Hepatocyte (in vitro differentiated cells): ENCODE measurements at regions not wholly inside any gene's neighbourhood (a gene's known extent, or its start where the extent isn't known, plus 50 kb on each side); places are given as distances from the start of the nearest gene placed in this dataset.
"Not testable (repeated sequence)": the region's sequence is repeated elsewhere in the genome, so short reads cannot be mapped to it uniquely, and the experiment has no call there.

Source experiments
- DNase-seq: peaks from one replicate; pipeline ENCODE4 v3.0.0-alpha.2; 2016; ENCODE audit warnings: low spot score
- H2AFZ ChIP-seq: fragments of 200-600 bp; sonication (generic); 2 replicates; pipeline ENCODE4 v1.6.0; 2016; ENCODE audit warnings: antibody characterized with exemption, mild to moderate bottlenecking
- H3K27ac ChIP-seq: fragments of 200-600 bp; sonication (generic); 2 replicates; pipeline ENCODE4 v1.5.1; 2016; ENCODE audit warnings: mild to moderate bottlenecking
- H3K27me3 ChIP-seq: fragments of 200-600 bp; sonication (generic); 2 replicates; pipeline ENCODE4 v1.6.1; 2016
- H3K36me3 ChIP-seq: fragments of 200-600 bp; sonication (generic); replicated peaks from 2 replicates; pipeline ENCODE4 v1.5.1; 2016; ENCODE audit warnings: low read depth; ENCODE audit not compliant: insufficient read depth
- H3K4me1 ChIP-seq: fragments of 200-600 bp; sonication (generic); 2 replicates; pipeline ENCODE4 v1.5.1; 2016; ENCODE audit warnings: mild to moderate bottlenecking, moderate library complexity; ENCODE audit not compliant: insufficient read depth
- H3K4me2 ChIP-seq: fragments of 200-600 bp; sonication (generic); 2 replicates; pipeline ENCODE4 v1.6.0; 2016
- H3K4me3 ChIP-seq: fragments of 200-600 bp; sonication (generic); 2 replicates; pipeline ENCODE4 v1.5.1; 2016; ENCODE audit warnings: mild to moderate bottlenecking
- H3K79me2 ChIP-seq: fragments of 200-600 bp; sonication (generic); 2 replicates; pipeline ENCODE4 v1.6.0; 2017; ENCODE audit warnings: mild to moderate bottlenecking
- H3K9me2 ChIP-seq: fragments of 200-600 bp; sonication (generic); replicated peaks from 2 replicates; pipeline ENCODE4 v1.6.0; 2017; ENCODE audit warnings: mild to moderate bottlenecking; ENCODE audit not compliant: insufficient read depth
- H3K9me3 ChIP-seq: fragments of 200-600 bp; sonication (generic); 2 replicates; pipeline ENCODE4 v1.5.1; 2016; ENCODE audit warnings: low read depth, mild to moderate bottlenecking
- H4K20me1 ChIP-seq: fragments of 200-600 bp; sonication (generic); 2 replicates; pipeline ENCODE4 v1.6.0; 2016; ENCODE audit warnings: mild to moderate bottlenecking; ENCODE audit not compliant: insufficient read depth, poor library complexity, severe bottlenecking
- EZH2 ChIP-seq: fragments of 200-600 bp; sonication (generic); IDR thresholded peaks from 2 replicates; pipeline ENCODE4 v1.6.1; 2016; ENCODE audit warnings: antibody characterized with exemption, mild to moderate bottlenecking, borderline replicate concordance
- EZH2phosphoT487 ChIP-seq: fragments of 200-600 bp; sonication (generic); IDR thresholded peaks from one replicate; pipeline ENCODE4 v1.6.1; 2018; ENCODE audit warnings: antibody characterized with exemption, mild to moderate bottlenecking, low read depth, moderate library complexity; ENCODE audit not compliant: unreplicated experiment, severe bottlenecking
- WGBS: methylation state at CpG from one replicate; pipeline ENCODE4 v1.1.6; 2016; ENCODE audit warnings: low lambda C conversion rate; ENCODE audit errors: missing lambda C conversion rate; 5-methylcytosine and 5-hydroxymethylcytosine counted together
- TF ChIP-seq, protein P1 (sequence below): fragments of 200-600 bp; sonication (generic); IDR thresholded peaks from 2 replicates; pipeline ENCODE4 v1.5.1; 2016; ENCODE audit warnings: antibody characterized with exemption, mild to moderate bottlenecking; ENCODE audit not compliant: poor library complexity

DNA sequence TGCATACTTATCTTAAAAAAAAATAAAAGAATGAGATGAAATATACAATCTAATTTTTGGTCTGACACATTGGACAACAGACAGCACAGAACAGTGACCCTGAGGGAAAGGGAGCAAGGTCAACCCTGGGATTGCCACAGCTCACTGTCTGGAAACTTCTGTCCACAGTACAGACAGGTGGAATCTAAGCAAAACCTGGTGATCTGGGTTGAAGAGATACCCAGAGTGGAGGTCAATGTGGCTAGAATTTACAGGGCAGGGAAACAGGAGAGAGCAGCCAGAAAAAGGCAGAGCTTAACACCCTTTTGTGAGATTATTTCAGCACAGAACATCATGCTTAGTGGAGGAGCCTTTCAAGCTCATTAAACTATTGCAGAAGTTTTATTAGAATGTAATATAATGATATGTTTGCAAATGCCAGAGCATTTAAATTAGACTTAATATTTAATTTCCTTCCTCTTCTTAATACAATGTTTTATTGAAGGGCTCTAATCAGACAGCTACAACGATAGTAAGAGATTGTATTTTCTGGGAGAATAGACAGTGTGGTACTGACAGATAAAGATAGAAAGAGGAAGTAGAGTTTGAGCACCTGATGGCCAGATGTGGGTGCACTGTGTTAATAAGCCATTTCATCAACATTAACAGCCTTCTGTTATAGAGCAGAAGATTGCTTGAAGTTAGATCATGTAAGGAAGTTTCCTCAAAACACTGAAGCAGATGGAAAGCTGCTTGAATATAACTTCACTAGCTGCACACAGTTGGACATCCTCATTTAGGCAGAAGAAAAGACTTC, 309.4 kb downstream of the HGF start:
- 53% methylated on average over 1 of the region's 1 CpG for WGBS

DNA sequence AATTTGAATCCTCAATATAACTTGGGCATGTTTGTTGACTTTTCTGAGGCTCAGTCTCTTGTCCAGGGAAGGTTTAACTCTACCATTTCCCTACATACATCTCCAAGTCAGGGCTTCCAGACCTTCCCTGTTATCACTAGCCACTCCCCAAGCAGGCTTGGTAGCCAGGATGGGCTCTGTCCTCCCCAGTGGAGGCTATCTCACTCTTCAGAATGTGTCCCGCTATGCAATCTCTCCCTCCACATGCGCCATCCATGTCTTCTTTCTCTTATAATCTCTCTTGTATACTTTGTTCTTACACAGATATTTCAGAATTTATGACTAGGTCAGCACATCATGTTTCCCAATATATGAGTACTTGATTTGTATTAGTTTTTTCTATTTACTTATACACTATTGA, 310.4 kb downstream of the HGF start:
- DNase-seq: no peak
- Histone ChIP-seq H3K27ac (no peak overlapping the region), H3K79me2 (no peaks in the 10 kb centered on the region), H3K4me2 (no peak overlapping the region), H3K9me3 (no peaks in the 10 kb centered on the region), H3K9me2 (no peaks in the 10 kb centered on the region), H2AFZ (no peak overlapping the region), H3K4me3 (no peak overlapping the region), H3K27me3 (no peaks in the 10 kb centered on the region), H3K36me3 (no peaks in the 10 kb centered on the region), H3K4me1 (peaks cover 2% of the 10 kb centered on the region), H4K20me1 (no peaks in the 10 kb centered on the region)
- TF ChIP-seq, protein P1, sequence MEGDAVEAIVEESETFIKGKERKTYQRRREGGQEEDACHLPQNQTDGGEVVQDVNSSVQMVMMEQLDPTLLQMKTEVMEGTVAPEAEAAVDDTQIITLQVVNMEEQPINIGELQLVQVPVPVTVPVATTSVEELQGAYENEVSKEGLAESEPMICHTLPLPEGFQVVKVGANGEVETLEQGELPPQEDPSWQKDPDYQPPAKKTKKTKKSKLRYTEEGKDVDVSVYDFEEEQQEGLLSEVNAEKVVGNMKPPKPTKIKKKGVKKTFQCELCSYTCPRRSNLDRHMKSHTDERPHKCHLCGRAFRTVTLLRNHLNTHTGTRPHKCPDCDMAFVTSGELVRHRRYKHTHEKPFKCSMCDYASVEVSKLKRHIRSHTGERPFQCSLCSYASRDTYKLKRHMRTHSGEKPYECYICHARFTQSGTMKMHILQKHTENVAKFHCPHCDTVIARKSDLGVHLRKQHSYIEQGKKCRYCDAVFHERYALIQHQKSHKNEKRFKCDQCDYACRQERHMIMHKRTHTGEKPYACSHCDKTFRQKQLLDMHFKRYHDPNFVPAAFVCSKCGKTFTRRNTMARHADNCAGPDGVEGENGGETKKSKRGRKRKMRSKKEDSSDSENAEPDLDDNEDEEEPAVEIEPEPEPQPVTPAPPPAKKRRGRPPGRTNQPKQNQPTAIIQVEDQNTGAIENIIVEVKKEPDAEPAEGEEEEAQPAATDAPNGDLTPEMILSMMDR: no peak
- no peak for TF ChIP-seq EZH2phosphoT487
- TF ChIP-seq EZH2: no peak
- WGBS: 96% methylated on average over 2 of the region's 2 CpGs

More for the DNA sequence above, 309.4 kb downstream of the HGF start:
- no peaks in the 10 kb centered on the region for H3K9me3 ChIP-seq
- TF ChIP-seq, protein P1: no peak
- TF ChIP-seq EZH2 (no peak), EZH2phosphoT487 (no peak)
- no peaks in the 10 kb centered on the region for H3K27me3 ChIP-seq
- H2AFZ ChIP-seq: no peak overlapping the region
- no peak overlapping the region for H3K27ac ChIP-seq
- H3K4me3 ChIP-seq: no peak overlapping the region
- H3K79me2 ChIP-seq: no peaks in the 10 kb centered on the region
- no peaks in the 10 kb centered on the region for H4K20me1 ChIP-seq
- H3K9me2 ChIP-seq: no peaks in the 10 kb centered on the region
- no peaks in the 10 kb centered on the region for H3K36me3 ChIP-seq
- no peak overlapping the region for H3K4me2 ChIP-seq
- peaks cover 2% of the 10 kb centered on the region for H3K4me1 ChIP-seq
- no peak for DNase-seq

DNA sequence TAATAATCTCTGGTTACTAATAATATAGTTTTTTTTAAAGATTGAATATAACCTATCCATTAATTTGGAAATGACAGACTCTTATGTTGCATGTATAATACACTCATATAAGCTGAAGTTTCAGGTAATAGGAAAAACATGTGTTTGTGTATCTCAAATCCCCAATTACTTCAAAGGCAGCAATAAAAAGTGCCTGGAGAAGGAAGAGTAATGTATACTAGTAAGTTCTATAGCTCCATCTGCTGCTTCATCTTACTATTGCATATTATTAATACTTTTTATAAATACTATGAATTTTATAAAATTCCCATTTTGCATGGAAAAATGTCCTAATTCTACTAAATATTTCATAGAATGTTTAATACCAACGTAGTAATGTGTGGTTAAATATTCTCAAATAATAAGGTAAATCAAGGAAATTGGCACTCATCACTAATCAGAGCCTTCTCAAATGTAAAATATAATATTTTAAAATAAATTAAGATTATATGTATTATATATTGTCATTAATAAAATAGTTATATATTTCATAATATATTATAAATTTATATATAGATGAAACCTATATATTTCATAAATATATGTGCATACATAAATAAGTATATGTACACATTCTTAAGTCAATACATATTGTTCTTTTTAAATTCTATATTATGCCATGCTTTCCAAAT, 311.9 kb downstream of the HGF start:
- TF ChIP-seq EZH2 (no peak), EZH2phosphoT487 (no peak)
- TF ChIP-seq, protein P1: peak; percentile 61
- Histone ChIP-seq H3K27ac (no peak overlapping the region), H3K9me2 (no peaks in the 10 kb centered on the region), H3K27me3 (no peaks in the 10 kb centered on the region), H3K4me2 (no peak overlapping the region), H3K79me2 (no peaks in the 10 kb centered on the region), H3K36me3 (no peaks in the 10 kb centered on the region), H3K4me1 (peaks cover 2% of the 10 kb centered on the region), H4K20me1 (no peaks in the 10 kb centered on the region), H2AFZ (no peak overlapping the region), H3K4me3 (no peak overlapping the region), H3K9me3 (no peaks in the 10 kb centered on the region)
- 56% methylated on average over 1 of the region's 1 CpG for WGBS
- peak; percentile 70 for DNase-seq

GRCh38 chr7:81453770-81454169, 316.1 kb downstream of the HGF start:
- not testable (repeated sequence) for H3K4me1 ChIP-seq, H2AFZ ChIP-seq, H3K36me3 ChIP-seq, H3K79me2 ChIP-seq, H3K4me3 ChIP-seq, H4K20me1 ChIP-seq, H3K27ac ChIP-seq, H3K27me3 ChIP-seq, DNase-seq, H3K9me2 ChIP-seq, H3K9me3 ChIP-seq, H3K4me2 ChIP-seq
